GM10266 (cell line): ENCODE measurements at regions not wholly inside any gene's neighbourhood (a gene's known extent, or its start where the extent isn't known, plus 50 kb on each side); places are given as distances from the start of the nearest gene placed in this dataset.

Experiments
- DNase-seq: peaks from one replicate; pipeline ENCODE4 v3.0.0; 2012; ENCODE audit errors: extremely low spot score
- TF ChIP-seq, protein P1 (sequence below): IDR thresholded peaks from 2 replicates; pipeline ENCODE4 v1.5.1; 2012; ENCODE audit warnings: mild to moderate bottlenecking, low read depth; ENCODE audit not compliant: control insufficient read depth, insufficient read depth; ENCODE audit errors: missing control alignments

DNA sequence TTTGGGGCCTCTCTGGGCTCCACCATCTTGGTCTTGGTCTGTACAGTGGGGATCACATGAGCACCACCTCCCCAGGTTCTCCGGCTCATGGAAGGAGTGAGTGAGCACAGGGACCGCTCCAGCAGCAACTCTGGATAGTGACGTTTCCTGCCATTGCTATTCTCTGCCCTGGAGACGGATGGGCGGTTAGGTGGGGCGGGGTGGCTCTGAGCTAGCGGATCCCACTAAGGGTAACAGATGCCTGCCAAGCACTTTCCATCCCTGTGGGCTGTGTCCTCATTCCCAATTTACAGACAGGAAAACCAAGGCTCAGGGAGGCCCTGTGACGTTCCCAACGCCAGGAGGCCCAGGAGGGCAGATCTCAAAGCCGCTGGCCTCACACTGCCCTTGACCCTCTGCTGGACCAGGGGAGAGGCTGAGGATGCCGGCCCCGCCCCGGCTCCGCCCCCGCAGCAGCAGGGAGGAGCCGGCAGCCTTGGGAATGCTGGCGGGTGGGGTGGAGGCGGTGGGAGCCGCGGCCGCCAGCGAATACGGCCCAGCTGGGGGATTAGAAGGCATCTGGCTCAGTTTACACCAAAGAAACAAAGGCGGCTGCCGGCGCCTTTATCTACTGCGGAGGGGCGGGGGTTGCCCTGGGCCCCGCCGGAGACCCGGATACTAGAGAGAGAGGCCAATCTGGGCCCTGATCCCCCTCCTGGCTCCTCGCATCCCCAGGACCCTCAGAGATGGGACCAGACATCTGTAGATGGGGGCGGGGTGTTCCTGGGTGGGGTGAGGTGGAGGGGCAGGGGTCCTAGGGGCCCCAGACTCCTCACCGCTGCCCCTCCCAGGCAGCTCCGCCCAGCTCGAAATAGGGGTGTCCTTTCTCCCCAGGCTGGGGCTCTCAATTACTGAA lies 122.3 kb upstream of the CIBAR2 start:
- TF ChIP-seq, protein P1, sequence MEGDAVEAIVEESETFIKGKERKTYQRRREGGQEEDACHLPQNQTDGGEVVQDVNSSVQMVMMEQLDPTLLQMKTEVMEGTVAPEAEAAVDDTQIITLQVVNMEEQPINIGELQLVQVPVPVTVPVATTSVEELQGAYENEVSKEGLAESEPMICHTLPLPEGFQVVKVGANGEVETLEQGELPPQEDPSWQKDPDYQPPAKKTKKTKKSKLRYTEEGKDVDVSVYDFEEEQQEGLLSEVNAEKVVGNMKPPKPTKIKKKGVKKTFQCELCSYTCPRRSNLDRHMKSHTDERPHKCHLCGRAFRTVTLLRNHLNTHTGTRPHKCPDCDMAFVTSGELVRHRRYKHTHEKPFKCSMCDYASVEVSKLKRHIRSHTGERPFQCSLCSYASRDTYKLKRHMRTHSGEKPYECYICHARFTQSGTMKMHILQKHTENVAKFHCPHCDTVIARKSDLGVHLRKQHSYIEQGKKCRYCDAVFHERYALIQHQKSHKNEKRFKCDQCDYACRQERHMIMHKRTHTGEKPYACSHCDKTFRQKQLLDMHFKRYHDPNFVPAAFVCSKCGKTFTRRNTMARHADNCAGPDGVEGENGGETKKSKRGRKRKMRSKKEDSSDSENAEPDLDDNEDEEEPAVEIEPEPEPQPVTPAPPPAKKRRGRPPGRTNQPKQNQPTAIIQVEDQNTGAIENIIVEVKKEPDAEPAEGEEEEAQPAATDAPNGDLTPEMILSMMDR = no peak
- DNase-seq = no peak

DNA sequence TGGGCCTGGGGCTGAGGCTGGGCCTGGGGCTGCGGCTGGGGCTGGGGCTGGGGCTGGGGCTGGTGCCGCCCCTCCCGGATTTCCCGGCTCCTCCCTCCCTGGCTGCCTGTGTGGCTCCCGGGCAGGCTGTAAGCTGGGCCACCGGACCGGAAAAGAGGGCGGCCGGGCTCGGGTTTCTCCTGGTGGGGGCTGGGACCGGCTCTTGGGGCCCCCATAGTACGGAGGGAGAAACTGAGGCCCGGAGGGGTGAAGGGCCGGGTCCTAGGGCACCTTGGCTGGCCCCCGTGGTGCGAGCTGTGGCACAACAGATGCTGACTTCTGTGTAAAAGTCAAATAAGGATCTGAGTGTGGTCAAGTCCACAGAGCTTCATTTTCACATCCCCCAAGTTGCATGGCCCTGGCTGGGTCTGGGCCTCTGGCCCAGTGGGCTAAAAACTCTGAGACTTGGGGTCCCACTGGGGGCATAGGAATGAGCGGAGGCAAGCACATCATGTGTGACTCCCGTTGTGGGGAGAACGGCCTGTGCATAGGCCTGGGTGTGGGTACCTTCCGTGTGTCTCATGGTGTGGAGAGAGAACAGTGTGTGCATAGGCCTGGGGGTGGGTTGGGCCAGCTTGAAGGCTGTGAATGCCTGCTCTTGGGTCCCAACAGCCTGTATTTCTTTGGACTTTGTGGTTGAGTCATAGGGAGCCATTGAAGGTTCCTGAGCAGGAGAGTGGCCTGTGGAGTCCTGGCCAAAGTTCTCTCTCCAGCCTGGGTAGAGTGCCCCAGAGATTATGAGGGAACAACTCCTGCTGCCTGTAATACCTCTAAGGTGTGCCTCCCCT lies 123.9 kb upstream of the CIBAR2 start:
- TF ChIP-seq, protein P1 = no peak

GRCh38 chr16:85236818-85237150 lies 124.5 kb upstream of the CIBAR2 start:
- DNase-seq = no peak

More for the DNA sequence above, 123.9 kb upstream of the CIBAR2 start:
- peak; percentile 83 for DNase-seq

DNA sequence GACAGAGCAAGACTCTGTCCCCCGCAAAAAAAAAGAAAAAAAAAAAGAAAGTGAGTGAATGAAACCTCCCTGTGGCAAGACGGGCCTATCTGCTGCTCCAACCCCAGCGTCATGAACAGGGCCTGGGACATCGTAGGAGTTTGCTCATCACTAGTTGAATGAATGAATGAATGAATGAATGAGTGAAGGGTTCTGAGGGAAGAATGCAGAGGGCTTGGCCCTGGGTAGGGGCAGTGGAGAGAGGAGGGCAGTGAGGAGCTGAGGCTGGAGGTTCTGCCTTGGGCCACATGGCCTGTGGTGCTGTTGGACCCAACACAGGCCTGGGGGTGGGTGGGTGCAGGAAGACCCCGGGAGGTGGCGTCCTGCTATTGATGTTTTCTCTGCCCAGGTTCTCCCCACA lies 125.5 kb upstream of the CIBAR2 start:
- TF ChIP-seq, protein P1 = no peak
- no peak for DNase-seq

More at GRCh38 chr16:85236818-85237150, 124.5 kb upstream of the CIBAR2 start:
- TF ChIP-seq, protein P1 = no peak

- DNase-seq = no peak
- TF ChIP-seq, protein P1 = no peak
Measured at GRCh38 chr16:85238233-85238647, 126.0 kb upstream of the CIBAR2 start.

GRCh38 chr16:85239239-85239638 lies 127.0 kb upstream of the CIBAR2 start:
- TF ChIP-seq, protein P1 = no peak
- DNase-seq = no peak
